Thoracic aorta (tissue), 2 donors: ENCODE measurements at regions not wholly inside any gene's neighbourhood (a gene's known extent, or its start where the extent isn't known, plus 50 kb on each side); places are given as distances from the start of the nearest gene placed in this dataset.

Experiments
- ATAC-seq: fragments of 150-250 bp; one replicate; pipeline ENCODE4 v1.8.0; 2017; ENCODE audit warnings: low read depth; ENCODE audit not compliant: insufficient number of reproducible peaks, low FRiP score
- DNase-seq: peaks from one replicate; pipeline ENCODE4 v3.0.0-alpha.2; 2020; ENCODE audit warnings: low spot score
- H3K27ac ChIP-seq, 2 donors: fragments of 200-600 bp; sonication (generic); 1 replicate in 1 of 2; 2 replicates in 1 of 2; pipeline ENCODE4 v1.5.1; 2016; ENCODE audit warnings: mild to moderate bottlenecking in 2 of 2, moderate library complexity in 2 of 2
- H3K27me3 ChIP-seq: fragments of 200-600 bp; sonication (generic); replicated peaks from 2 replicates; pipeline ENCODE4 v1.6.0; 2016; ENCODE audit warnings: mild to moderate bottlenecking; ENCODE audit not compliant: insufficient read depth
- H3K36me3 ChIP-seq: fragments of 200-600 bp; sonication (generic); one replicate; pipeline ENCODE4 v1.5.1; 2016
- H3K4me1 ChIP-seq, 2 donors: fragments of 200-600 bp; sonication (generic); 1 replicate in 1 of 2; 2 replicates in 1 of 2; pipeline versions ENCODE4 v1.5.1 to v1.6.0; 2016; ENCODE audit warnings: low read depth in 2 of 2, mild to moderate bottlenecking in 1 of 2; ENCODE audit not compliant: control insufficient read depth in 1 of 2
- H3K4me3 ChIP-seq: fragments of 200-600 bp; sonication (generic); 2 replicates; pipeline ENCODE4 v1.5.1; 2016; ENCODE audit warnings: mild to moderate bottlenecking
- H3K9me3 ChIP-seq: fragments of 200-600 bp; sonication (generic); 2 replicates; pipeline ENCODE4 v1.5.1; 2016
- CTCF ChIP-seq: fragments of 200-600 bp; sonication (generic); IDR thresholded peaks from one replicate; pipeline ENCODE4 v1.5.1; 2019; ENCODE audit warnings: antibody characterized with exemption

GRCh38 chrY:21180921-21181320 is 330.2 kb upstream of the RBMY1B start:
- ATAC-seq (no peak), DNase-seq (no peak)
- Histone ChIP-seq H3K27me3 (no peaks in the 10 kb centered on the region), H3K4me3 (no peak overlapping the region), H3K27ac (no peak overlapping the region), H3K36me3 (no peaks in the 10 kb centered on the region), H3K9me3 (no peaks in the 10 kb centered on the region), H3K4me1 (no peaks in the 10 kb centered on the region)
- TF ChIP-seq CTCF: no peak

- peaks cover 0 to 6% of the 10 kb centered on the region in 2 donors for H3K4me1 ChIP-seq
These were observed 326.9 kb upstream of the RBMY1B start for GRCh38 chrY:21184271-21184670.

GRCh38 chrY:21185419-21186105 is 325.6 kb upstream of the RBMY1B start:
- DNase-seq (no peak), ATAC-seq (no peak)
- Histone ChIP-seq H3K4me1 (peaks cover 0 to 6% of the 10 kb centered on the region in 2 donors), H3K27ac (no peak overlapping the region), H3K4me3 (no peak overlapping the region), H3K9me3 (no peaks in the 10 kb centered on the region), H3K27me3 (no peaks in the 10 kb centered on the region), H3K36me3 (no peaks in the 10 kb centered on the region)
- TF ChIP-seq CTCF: no peak

More at GRCh38 chrY:21184271-21184670, 326.9 kb upstream of the RBMY1B start:
- ATAC-seq (no peak), DNase-seq (no peak)
- Histone ChIP-seq H3K36me3 (no peaks in the 10 kb centered on the region), H3K27ac (no peak overlapping the region), H3K4me3 (no peak overlapping the region), H3K27me3 (no peaks in the 10 kb centered on the region), H3K9me3 (no peaks in the 10 kb centered on the region)
- TF ChIP-seq CTCF: no peak

GRCh38 chrY:21192694-21193093 is 318.4 kb upstream of the RBMY1B start:
- TF ChIP-seq CTCF: no peak
- no peak for ATAC-seq

GRCh38 chrY:21200246-21200645 is 310.9 kb upstream of the RBMY1B start:
- H3K27ac ChIP-seq: no peak overlapping the region
- TF ChIP-seq CTCF: no peak
- ATAC-seq: no peak
- H3K4me1 ChIP-seq: no peaks in the 10 kb centered on the region
- H3K9me3 ChIP-seq: no peaks in the 10 kb centered on the region
- no peaks in the 10 kb centered on the region for H3K27me3 ChIP-seq
- no peaks in the 10 kb centered on the region for H3K36me3 ChIP-seq
- no peak for DNase-seq
- no peak overlapping the region for H3K4me3 ChIP-seq

More at GRCh38 chrY:21192694-21193093, 318.4 kb upstream of the RBMY1B start:
- no peak for DNase-seq
- Histone ChIP-seq H3K4me1 (no peaks in the 10 kb centered on the region), H3K27me3 (no peaks in the 10 kb centered on the region), H3K4me3 (no peak overlapping the region), H3K9me3 (no peaks in the 10 kb centered on the region), H3K36me3 (no peaks in the 10 kb centered on the region), H3K27ac (no peak overlapping the region)
